Nephron progenitor cell (in vitro differentiated cells): ENCODE measurements at regions not wholly inside any gene's neighbourhood (a gene's known extent, or its start where the extent isn't known, plus 50 kb on each side); places are given as distances from the start of the nearest gene placed in this dataset.

Experiments used
- DNase-seq: peaks from one replicate; pipeline ENCODE4 v3.0.0; 2021
- H3K27ac Mint-ChIP-seq: 2 replicates; pipeline ENCODE4 v1.8.0; 2021; ENCODE audit warnings: mild to moderate bottlenecking, moderate library complexity, mixed read lengths
- H3K27me3 Mint-ChIP-seq: 2 replicates; pipeline ENCODE4 v1.8.0; 2021; ENCODE audit warnings: mild to moderate bottlenecking, low read depth, mixed read lengths; ENCODE audit not compliant: poor library complexity
- H3K36me3 Mint-ChIP-seq: 2 replicates; pipeline ENCODE4 v1.8.0; 2021; ENCODE audit warnings: low read depth, mixed read lengths
- H3K4me1 Mint-ChIP-seq: 2 replicates; pipeline ENCODE4 v1.8.0; 2021; ENCODE audit warnings: mixed read lengths
- H3K4me3 Mint-ChIP-seq: 2 replicates; pipeline ENCODE4 v1.8.0; 2021; ENCODE audit warnings: mild to moderate bottlenecking, moderate library complexity, mixed read lengths
- H3K9me3 Mint-ChIP-seq: 2 replicates; pipeline ENCODE4 v1.8.0; 2021; ENCODE audit warnings: mild to moderate bottlenecking, moderate library complexity, mixed read lengths
- TF ChIP-seq, protein P1 (sequence below): fragments of 200-600 bp; sonication (generic); IDR thresholded peaks from 2 replicates; pipeline ENCODE4 v1.5.0; 2021; ENCODE audit warnings: antibody characterized with exemption

DNA sequence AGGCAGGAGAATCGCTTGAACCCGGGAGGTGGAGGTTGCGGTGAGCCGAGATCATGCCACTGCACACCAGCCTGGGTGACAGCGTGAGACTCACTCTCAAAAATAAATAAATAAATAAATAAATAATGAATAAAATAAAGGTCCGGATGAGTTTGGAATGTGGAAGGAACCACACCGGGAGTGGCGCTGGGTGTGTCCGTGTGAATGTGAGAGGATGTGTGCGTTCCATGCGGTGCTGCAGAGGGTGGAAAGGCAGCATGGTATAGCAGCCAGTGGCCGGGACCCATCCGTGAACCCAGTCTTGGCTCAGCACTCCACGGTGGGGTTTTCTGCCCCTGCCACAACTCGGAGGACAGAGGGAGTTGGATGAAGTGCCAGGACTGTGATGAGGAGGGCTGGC, 56.2 kb upstream of the POFUT2 start:
- H3K27me3 Mint-ChIP-seq: peaks cover 30% of the 10 kb centered on the region
- H3K9me3 Mint-ChIP-seq: peaks cover 41% of the 10 kb centered on the region
- no peak for DNase-seq
- H3K4me3 Mint-ChIP-seq: no peak overlapping the region
- TF ChIP-seq, protein P1, sequence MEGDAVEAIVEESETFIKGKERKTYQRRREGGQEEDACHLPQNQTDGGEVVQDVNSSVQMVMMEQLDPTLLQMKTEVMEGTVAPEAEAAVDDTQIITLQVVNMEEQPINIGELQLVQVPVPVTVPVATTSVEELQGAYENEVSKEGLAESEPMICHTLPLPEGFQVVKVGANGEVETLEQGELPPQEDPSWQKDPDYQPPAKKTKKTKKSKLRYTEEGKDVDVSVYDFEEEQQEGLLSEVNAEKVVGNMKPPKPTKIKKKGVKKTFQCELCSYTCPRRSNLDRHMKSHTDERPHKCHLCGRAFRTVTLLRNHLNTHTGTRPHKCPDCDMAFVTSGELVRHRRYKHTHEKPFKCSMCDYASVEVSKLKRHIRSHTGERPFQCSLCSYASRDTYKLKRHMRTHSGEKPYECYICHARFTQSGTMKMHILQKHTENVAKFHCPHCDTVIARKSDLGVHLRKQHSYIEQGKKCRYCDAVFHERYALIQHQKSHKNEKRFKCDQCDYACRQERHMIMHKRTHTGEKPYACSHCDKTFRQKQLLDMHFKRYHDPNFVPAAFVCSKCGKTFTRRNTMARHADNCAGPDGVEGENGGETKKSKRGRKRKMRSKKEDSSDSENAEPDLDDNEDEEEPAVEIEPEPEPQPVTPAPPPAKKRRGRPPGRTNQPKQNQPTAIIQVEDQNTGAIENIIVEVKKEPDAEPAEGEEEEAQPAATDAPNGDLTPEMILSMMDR: no peak
- H3K4me1 Mint-ChIP-seq: peaks cover 13% of the 10 kb centered on the region
- no peak overlapping the region for H3K27ac Mint-ChIP-seq
- peaks cover 10% of the 10 kb centered on the region for H3K36me3 Mint-ChIP-seq

DNA sequence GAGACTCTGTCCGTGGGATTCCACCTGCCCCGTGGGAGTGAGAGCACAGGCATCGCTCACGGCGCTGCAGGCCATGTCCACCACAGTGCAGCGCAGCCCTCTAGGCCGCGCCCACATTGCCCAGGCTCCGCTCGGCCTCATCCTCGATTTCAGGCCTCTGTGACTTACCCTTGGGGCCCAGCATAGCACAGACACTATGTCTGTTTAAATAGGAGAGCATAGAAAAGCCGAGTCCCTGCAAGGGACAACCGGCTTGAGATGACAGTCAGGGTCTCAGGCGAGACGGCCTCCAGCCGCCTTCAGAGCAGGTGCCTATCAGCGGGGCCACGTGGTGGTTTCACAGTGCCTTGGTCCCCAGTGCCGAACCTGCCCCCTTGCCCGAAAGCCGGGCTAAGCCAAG, 56.9 kb upstream of the POFUT2 start:
- DNase-seq: no peak
- peaks cover 19% of the 10 kb centered on the region for H3K4me1 Mint-ChIP-seq
- H3K27ac Mint-ChIP-seq: no peak overlapping the region
- peaks cover 10% of the 10 kb centered on the region for H3K36me3 Mint-ChIP-seq
- peaks cover 27% of the 10 kb centered on the region for H3K27me3 Mint-ChIP-seq
- TF ChIP-seq, protein P1: no peak
- peaks cover 41% of the 10 kb centered on the region for H3K9me3 Mint-ChIP-seq
- no peak overlapping the region for H3K4me3 Mint-ChIP-seq

DNA sequence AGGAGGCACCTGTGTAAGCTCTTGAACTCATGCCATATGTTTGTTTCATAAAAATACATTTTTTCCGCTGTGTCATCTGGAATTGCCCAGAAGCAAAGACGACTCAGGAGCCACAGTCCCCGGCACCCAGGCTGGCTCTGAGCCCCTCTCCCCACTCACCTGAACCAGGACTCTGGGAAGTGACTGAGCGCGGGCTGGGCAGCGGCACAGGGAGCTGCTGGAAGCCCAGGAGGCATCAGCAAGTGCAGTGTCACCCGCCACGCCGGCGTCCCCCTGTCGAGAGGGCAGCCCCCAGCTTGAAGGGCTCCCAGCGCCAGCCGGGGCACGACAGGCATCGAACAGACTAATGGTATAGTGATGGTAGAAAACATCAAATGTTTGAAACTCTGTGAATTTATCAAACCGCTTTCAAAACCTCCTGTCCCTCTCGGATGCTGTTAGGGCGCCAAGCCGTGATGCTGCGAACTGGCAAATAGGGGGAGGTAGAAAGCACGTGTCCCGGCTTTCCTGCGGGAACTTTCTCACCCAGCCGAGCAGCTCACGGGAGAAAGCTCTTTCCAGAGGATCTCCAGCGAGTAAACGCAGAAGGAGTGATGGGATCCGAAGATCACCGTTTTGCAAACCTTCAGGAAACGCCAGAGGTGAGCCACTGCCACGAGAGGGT, 57.8 kb upstream of the COL18A1 start:
- H3K4me1 Mint-ChIP-seq: peaks cover 39% of the 10 kb centered on the region
- peaks cover 6% of the 10 kb centered on the region for H3K36me3 Mint-ChIP-seq
- no peak overlapping the region for H3K4me3 Mint-ChIP-seq
- TF ChIP-seq, protein P1: no peak
- no peak for DNase-seq
- H3K27ac Mint-ChIP-seq: no peak overlapping the region
- peaks cover 27% of the 10 kb centered on the region for H3K27me3 Mint-ChIP-seq
- peaks cover 28% of the 10 kb centered on the region for H3K9me3 Mint-ChIP-seq

DNA sequence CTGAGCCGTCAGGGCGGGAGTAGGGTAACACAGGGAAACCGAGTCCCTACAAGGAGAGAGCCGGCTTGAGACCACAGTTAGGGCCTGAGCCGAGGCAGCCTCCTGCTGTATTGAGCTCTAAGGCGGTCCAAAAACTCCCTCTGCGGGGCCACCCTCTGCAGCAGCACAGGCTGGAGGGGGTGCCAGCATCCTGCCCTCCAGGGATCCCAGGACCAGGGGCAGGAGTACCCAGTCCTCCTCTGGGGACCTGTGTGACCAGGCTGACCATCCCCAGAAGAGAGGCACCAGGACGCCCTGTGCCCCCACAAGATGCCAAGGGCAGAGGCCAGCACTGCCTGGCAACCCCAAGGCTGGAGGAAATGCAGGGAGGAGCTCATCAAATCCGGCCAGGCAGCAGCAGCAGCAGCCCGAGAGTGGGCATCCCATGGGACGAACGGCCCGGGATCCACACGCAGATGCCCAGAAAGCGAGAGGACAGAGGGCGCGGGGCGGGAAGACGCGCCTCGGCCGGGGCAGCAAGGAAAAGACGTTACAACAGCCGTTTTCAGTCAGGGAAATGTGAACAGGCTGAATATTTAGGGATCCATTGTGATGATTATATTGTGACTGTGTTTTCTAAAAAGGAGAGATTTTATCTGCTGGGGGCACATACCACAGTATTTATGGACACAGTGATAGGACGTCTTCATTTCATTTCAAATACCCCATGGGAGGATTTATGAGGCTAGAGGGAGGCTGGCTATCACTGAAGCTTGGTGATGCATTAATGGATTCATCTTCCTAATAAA, 57.1 kb upstream of the COL18A1 start:
- Mint-ChIP-seq H3K27ac (no peak overlapping the region), H3K36me3 (peaks cover 6% of the 10 kb centered on the region), H3K9me3 (peaks cover 22% of the 10 kb centered on the region), H3K4me1 (peaks cover 44% of the 10 kb centered on the region), H3K27me3 (peaks cover 25% of the 10 kb centered on the region), H3K4me3 (no peak overlapping the region)
- DNase-seq: no peak
- TF ChIP-seq, protein P1: no peak

DNA sequence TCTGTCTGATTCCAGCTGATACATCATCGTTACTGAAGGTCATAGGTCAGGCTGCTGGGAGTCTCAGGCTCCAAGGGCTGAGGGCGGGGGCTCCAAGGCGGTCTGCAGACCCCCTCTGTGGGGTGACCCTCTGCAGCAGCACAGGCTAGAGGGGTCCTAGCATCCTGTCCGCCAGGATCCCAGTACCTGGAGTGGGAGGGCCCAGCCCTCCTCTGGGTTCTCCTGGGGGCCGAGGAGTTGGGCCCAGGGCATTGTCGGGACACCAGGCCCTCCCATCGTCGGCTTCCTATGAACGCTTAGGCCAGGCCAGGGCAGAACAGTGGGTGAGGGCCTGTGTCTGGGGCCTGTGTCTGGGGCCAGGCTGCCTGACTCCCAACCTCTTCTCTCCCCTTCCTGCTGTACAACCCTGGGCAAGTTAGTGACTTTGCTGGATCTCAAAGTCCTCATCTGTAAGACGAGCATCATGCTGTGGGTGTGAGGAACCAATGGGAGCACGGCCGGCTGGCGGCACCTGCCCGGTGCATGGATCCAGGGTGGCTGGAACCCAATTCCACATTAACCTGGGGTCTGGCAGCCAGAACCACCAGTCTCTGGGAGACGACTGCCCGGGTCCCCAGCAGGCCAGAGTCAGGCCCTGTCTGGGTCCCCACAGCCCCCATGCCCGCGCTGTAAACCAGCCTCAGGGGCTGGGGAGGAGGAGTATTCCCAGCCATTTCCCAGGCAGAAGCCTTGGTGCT, 56.2 kb upstream of the COL18A1 start:
- TF ChIP-seq, protein P1: no peak
- H3K36me3 Mint-ChIP-seq: peaks cover 6% of the 10 kb centered on the region
- H3K4me1 Mint-ChIP-seq: peaks cover 52% of the 10 kb centered on the region
- no peak overlapping the region for H3K27ac Mint-ChIP-seq
- no peak overlapping the region for H3K4me3 Mint-ChIP-seq
- no peak for DNase-seq
- H3K27me3 Mint-ChIP-seq: peaks cover 20% of the 10 kb centered on the region
- H3K9me3 Mint-ChIP-seq: peaks cover 15% of the 10 kb centered on the region
